Natural killer cell (primary cell): ENCODE measurements at regions not wholly inside any gene's neighbourhood (a gene's known extent, or its start where the extent isn't known, plus 50 kb on each side); places are given as distances from the start of the nearest gene placed in this dataset.

Source experiments
- ATAC-seq, 3 donors: fragments of 150-1000 bp in 2 of 3; fragments of 200-7000 bp in 1 of 3; cut with Tn5 transposase; 1 replicate in 1 of 3; 2 replicates in 2 of 3; pipeline ENCODE4 v1.10.0; 2021; ENCODE audit warnings: mild to moderate bottlenecking in 2 of 3, moderate library complexity in 2 of 3
- DNase-seq, 2 donors: peaks; one replicate each; pipeline versions ENCODE4 v3.0.0 to v3.0.0-alpha.2; 2013 to 2021; ENCODE audit warnings: mixed read lengths in 1 of 2
- H3K27ac ChIP-seq: one replicate; pipeline ENCODE4 v1.5.1; 2013; ENCODE audit warnings: mild to moderate bottlenecking, low read length
- H3K27me3 ChIP-seq: one replicate; pipeline ENCODE4 v1.6.1; 2013; ENCODE audit warnings: low read length; ENCODE audit not compliant: control insufficient read depth, insufficient read depth
- H3K36me3 ChIP-seq: one replicate; pipeline ENCODE4 v1.6.1; 2013; ENCODE audit warnings: low read length; ENCODE audit not compliant: control insufficient read depth, insufficient read depth
- H3K4me1 ChIP-seq: one replicate; pipeline ENCODE4 v1.6.1; 2013; ENCODE audit warnings: low read length; ENCODE audit not compliant: control insufficient read depth, insufficient read depth
- H3K4me3 ChIP-seq: one replicate; pipeline ENCODE4 v1.5.1; 2013; ENCODE audit warnings: low read length
- H3K9me3 ChIP-seq: one replicate; pipeline ENCODE4 v1.6.1; 2013; ENCODE audit warnings: low read length; ENCODE audit not compliant: control insufficient read depth, insufficient read depth
- H3K27ac Mint-ChIP-seq, 2 donors: one replicate each; pipeline ENCODE4 v1.8.0; 2022; ENCODE audit warnings: mild to moderate bottlenecking in 2 of 2, mixed read lengths in 2 of 2, moderate library complexity in 1 of 2
- H3K27me3 Mint-ChIP-seq, 2 donors: one replicate each; pipeline ENCODE4 v1.8.0; 2022; ENCODE audit warnings: low read depth in 2 of 2, mixed read lengths in 2 of 2
- H3K36me3 Mint-ChIP-seq: one replicate; pipeline ENCODE4 v1.8.0; 2022; ENCODE audit warnings: mixed read lengths
- H3K4me1 Mint-ChIP-seq, 2 donors: one replicate each; pipeline ENCODE4 v1.8.0; 2022; ENCODE audit warnings: mixed read lengths in 2 of 2
- H3K4me3 Mint-ChIP-seq: one replicate; pipeline ENCODE4 v1.8.0; 2022; ENCODE audit warnings: mild to moderate bottlenecking, moderate library complexity, mixed read lengths
- H3K9me3 Mint-ChIP-seq, 2 donors: one replicate each; pipeline ENCODE4 v1.8.0; 2022; ENCODE audit warnings: mixed read lengths in 2 of 2
- CTCF ChIP-seq: fragments of 200-600 bp; IDR thresholded peaks from one replicate; pipeline ENCODE4 v1.8.0; 2022; ENCODE audit warnings: antibody characterized with exemption
- WGBS: methylation state at CpG from one replicate; pipeline ENCODE4 v1.1.7; 2013; ENCODE audit warnings: missing lambda C conversion rate; ENCODE audit not compliant: insufficient coverage; 5-methylcytosine and 5-hydroxymethylcytosine counted together
- intact Hi-C: fragments of 100-400 bp; cut with micrococcal nuclease; formaldehyde crosslinking; loops from one replicate; pipeline ENCODE4 v1.14.2; 2022

- intact Hi-C loops: loop anchor here (5.0 kb wide), 1 partner anchor 118 kb away; no protein-coding TSS in a partner anchor
- Histone ChIP-seq H3K27me3 (no peaks in the 10 kb centered on the region), H3K9me3 (no peaks in the 10 kb centered on the region), H3K36me3 (no peaks in the 10 kb centered on the region), H3K4me3 (no peak overlapping the region), H3K4me1 (peaks cover 15% of the 10 kb centered on the region), H3K27ac (peak overlapping the region; percentile 0)
- DNase-seq (peak in 1 of 2 donors; percentile 6), ATAC-seq (no peak)
- no CpG with 5 or more reads among the region's 1 CpG for WGBS
- H3K4me3 Mint-ChIP-seq: no peak overlapping the region
- TF ChIP-seq CTCF: no peak
- no peaks in the 10 kb centered on the region for H3K36me3 Mint-ChIP-seq
- H3K4me1 Mint-ChIP-seq: peaks cover 41 to 46% of the 10 kb centered on the region in 2 donors
- H3K9me3 Mint-ChIP-seq: no peaks in the 10 kb centered on the region
- no peaks in the 10 kb centered on the region for H3K27me3 Mint-ChIP-seq
- H3K27ac Mint-ChIP-seq: peak overlapping the region; percentile 72 to 74
These were observed 123.2 kb downstream of the RAP2B start for GRCh38 chr3:153285194-153285641.

- Mint-ChIP-seq H3K4me1 (peaks cover 49 to 54% of the 10 kb centered on the region in 2 donors), H3K27ac (peak overlapping the region; percentile 72 to 74), H3K27me3 (no peaks in the 10 kb centered on the region), H3K36me3 (no peaks in the 10 kb centered on the region), H3K4me3 (no peak overlapping the region), H3K9me3 (no peaks in the 10 kb centered on the region)
- ATAC-seq (no peak), DNase-seq (no peak)
- H3K36me3 ChIP-seq: no peaks in the 10 kb centered on the region
- intact Hi-C loops: loop anchor here (5.0 kb wide), 1 partner anchor 119 kb away; no protein-coding TSS in a partner anchor
- H3K27ac ChIP-seq: no peak overlapping the region
- no peaks in the 10 kb centered on the region for H3K9me3 ChIP-seq
- H3K4me1 ChIP-seq: peaks cover 16% of the 10 kb centered on the region
- WGBS: 80% methylated on average over 1 of the region's 2 CpGs
- TF ChIP-seq CTCF: no peak
- no peak overlapping the region for H3K4me3 ChIP-seq
- H3K27me3 ChIP-seq: no peaks in the 10 kb centered on the region
These were observed 124.0 kb downstream of the RAP2B start for GRCh38 chr3:153285982-153286381.

DNA sequence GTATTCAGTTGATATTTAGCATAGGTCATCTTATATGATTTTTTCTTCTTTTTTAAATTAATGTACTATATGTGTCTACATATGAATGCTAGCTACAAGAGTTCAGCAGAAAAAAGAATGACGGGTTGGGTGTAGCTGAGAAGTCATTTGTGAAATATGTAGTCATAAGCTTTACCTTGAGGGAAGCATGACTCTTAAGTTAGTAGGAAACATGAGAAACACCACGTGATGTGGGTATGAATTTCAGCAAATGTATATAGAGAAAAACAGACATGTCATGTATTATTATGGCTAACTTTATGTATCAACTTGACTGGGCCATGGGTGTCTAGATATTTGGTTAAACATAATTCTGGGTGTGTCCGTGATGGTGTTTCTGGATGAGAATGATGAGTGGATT, 125.0 kb downstream of the RAP2B start:
- H3K9me3 ChIP-seq: no peaks in the 10 kb centered on the region
- H3K27me3 ChIP-seq: no peaks in the 10 kb centered on the region
- no peaks in the 10 kb centered on the region for H3K9me3 Mint-ChIP-seq
- DNase-seq: no peak
- peak overlapping the region; percentile 1 to 75 for H3K27ac Mint-ChIP-seq
- 97% methylated on average over 3 of the region's 3 CpGs for WGBS
- no peak for TF ChIP-seq CTCF
- H3K27ac ChIP-seq: no peak overlapping the region
- no peak overlapping the region for H3K4me3 Mint-ChIP-seq
- peaks cover 16% of the 10 kb centered on the region for H3K4me1 ChIP-seq
- no peaks in the 10 kb centered on the region for H3K27me3 Mint-ChIP-seq
- no peak overlapping the region for H3K4me3 ChIP-seq
- H3K36me3 ChIP-seq: no peaks in the 10 kb centered on the region
- intact Hi-C loops: loop anchor here (5.0 kb wide), 1 partner anchor 120 kb away; no protein-coding TSS in a partner anchor
- H3K4me1 Mint-ChIP-seq: peaks cover 58 to 64% of the 10 kb centered on the region in 2 donors
- no peak for ATAC-seq
- H3K36me3 Mint-ChIP-seq: no peaks in the 10 kb centered on the region

GRCh38 chr3:153289334-153289808, 127.3 kb downstream of the RAP2B start:
- ATAC-seq: peak; percentile 33 to 63 (median 44)
- no peak for DNase-seq
- no peak overlapping the region for H3K27ac ChIP-seq
- no peaks in the 10 kb centered on the region for H3K9me3 ChIP-seq
- no peaks in the 10 kb centered on the region for H3K36me3 ChIP-seq
- peak overlapping the region in 1 of 2 donors; percentile 66 for H3K27ac Mint-ChIP-seq
- H3K27me3 ChIP-seq: no peaks in the 10 kb centered on the region
- TF ChIP-seq CTCF: no peak
- no peaks in the 10 kb centered on the region for H3K36me3 Mint-ChIP-seq
- intact Hi-C loops: loop anchor here (5.0 kb wide), 1 partner anchor 122 kb away; no protein-coding TSS in a partner anchor
- peaks cover 54 to 60% of the 10 kb centered on the region in 2 donors for H3K4me1 Mint-ChIP-seq
- peak overlapping the region; percentile 7 for H3K4me3 Mint-ChIP-seq
- 57% methylated on average over 3 of the region's 3 CpGs for WGBS
- H3K4me3 ChIP-seq: no peak overlapping the region
- peaks cover 11% of the 10 kb centered on the region for H3K4me1 ChIP-seq
- no peaks in the 10 kb centered on the region for H3K27me3 Mint-ChIP-seq
- H3K9me3 Mint-ChIP-seq: no peaks in the 10 kb centered on the region
